Activated T-cell treated with anti-CD3 and anti-CD28 coated beads, Interleukin-2, amount 50 U/mL, for 48 hours (primary cell): ENCODE measurements at regions not wholly inside any gene's neighbourhood (a gene's known extent, or its start where the extent isn't known, plus 50 kb on each side); places are given as distances from the start of the nearest gene placed in this dataset.
A peak's percentile ranks its signal among the peaks of the same experiment; 100 is the strongest.
"Not testable (repeated sequence)": the region's sequence is repeated elsewhere in the genome, so short reads cannot be mapped to it uniquely, and the experiment has no call there.

Experiments used
- DNase-seq, 2 experiments: peaks; one replicate each; pipeline ENCODE4 v3.0.0-alpha.2; 2020

- no peak for DNase-seq
Measured at GRCh38 chr9:15032860-15033259, 122.6 kb upstream of the FREM1 start.

- DNase-seq: no peak
Measured at GRCh38 chr9:15021146-15021545, 110.9 kb upstream of the FREM1 start.

- no peak for DNase-seq
Measured at GRCh38 chr9:15018096-15018637, 107.9 kb upstream of the FREM1 start.

DNA sequence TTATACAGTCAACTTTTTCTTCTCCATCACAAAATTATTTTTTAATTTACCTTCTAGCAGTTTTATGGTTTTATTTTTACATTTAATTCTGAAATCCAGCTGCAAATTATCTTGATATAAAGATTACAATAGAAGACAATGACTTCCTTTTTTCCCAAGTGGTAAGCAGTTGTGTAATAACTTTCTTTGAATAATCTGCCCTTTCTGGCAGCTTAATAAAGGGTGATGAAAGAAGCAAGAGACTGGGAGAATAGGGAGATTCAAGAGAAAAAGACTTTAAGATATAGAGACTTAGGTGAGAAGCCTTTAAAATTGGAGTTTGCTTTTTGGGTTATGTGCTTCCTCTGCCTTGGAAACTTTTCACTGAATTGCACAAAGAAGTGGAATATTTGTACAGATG, 100.4 kb upstream of the FREM1 start:
- DNase-seq: no peak

- no peak for DNase-seq
Measured at GRCh38 chr9:15007698-15008097, 97.5 kb upstream of the FREM1 start.

DNA sequence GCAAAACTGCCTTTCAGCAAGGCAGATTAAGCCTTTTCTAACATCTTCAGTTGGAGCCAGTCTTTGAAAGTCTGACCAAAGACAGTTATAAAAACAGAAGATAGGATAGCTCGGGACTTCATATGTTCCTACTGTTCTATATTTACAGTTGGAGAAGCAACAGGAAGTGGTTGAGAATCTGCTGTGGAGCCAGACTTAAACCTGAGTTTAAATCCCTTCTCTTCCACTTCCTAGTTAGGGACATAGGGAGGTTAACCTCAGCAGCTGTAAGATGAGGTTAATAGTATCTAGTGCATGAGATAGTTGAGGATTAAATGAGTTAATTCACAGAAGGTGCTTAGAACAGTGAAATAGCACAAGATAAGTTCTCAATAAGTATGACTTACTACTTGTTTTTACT, 84.5 kb upstream of the FREM1 start:
- no peak for DNase-seq

DNA sequence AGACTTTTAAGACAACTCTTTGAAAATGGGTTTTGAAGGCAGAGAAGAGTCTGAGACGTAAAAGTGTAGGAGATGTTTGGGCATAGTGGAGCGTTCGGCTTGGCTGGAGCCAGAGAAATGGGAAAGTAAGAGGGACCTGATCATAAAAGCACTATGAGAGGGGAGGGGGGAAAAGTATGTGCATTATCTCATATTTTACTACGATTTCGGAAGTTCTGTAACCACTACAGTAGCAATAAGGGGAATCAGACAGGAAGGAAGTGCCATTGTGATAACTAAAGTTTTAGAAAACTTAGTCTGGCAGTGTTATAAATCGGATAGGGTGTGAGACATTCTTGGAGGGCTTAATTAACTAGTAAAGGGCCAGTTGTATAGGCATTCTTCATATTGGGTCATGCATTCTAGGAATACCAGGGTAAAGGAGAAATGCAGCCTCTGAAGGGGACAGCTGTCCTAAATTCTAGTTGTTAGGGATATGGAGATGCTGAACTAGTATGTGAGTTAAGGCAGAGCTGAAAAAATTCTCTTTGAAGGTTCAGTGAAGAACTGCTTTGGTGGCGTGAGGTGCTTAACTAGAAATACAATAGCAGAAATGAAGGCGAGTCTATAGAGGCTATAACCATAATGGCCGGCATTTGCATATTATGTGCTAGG, 83.8 kb upstream of the FREM1 start:
- no peak for DNase-seq

GRCh38 chr9:14993061-14993800, 83.0 kb upstream of the FREM1 start:
- DNase-seq: peak; percentile 68 to 72

DNA sequence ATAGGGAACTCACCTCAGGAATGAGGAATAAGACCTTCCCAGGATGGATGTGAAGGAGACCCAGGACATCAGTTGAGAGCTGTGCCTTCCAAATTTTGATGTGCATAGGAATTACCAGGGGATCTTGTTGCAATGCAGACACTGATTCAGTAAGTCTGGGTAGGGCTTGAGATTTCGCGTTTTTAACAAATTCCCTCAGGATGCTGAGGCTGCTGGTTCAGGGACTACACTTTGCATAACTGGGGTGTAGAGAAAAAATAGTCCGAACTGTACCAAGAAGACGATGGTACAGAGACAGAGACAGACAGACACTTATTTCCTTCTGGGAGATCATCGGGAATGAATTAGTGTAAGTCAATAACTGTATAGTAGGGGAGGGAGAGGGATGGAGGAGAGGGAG, 82.3 kb upstream of the FREM1 start:
- DNase-seq: no peak

GRCh38 chr9:14992081-14992480, 81.9 kb upstream of the FREM1 start:
- DNase-seq: no peak

- DNase-seq: not testable (repeated sequence)
Measured at GRCh38 chr9:14990647-14991046, 80.4 kb upstream of the FREM1 start.

- DNase-seq: no peak
Measured at GRCh38 chr9:14989811-14990210, 79.6 kb upstream of the FREM1 start.

- not testable (repeated sequence) for DNase-seq
Measured at GRCh38 chr9:14989336-14989735, 79.1 kb upstream of the FREM1 start.

- DNase-seq: no peak
Measured at GRCh38 chr9:14987858-14988257, 77.6 kb upstream of the FREM1 start.

GRCh38 chr9:14985419-14985818, 75.2 kb upstream of the FREM1 start:
- DNase-seq: no peak

GRCh38 chr9:14983599-14983998, 73.4 kb upstream of the FREM1 start:
- DNase-seq: no peak

GRCh38 chr9:14981291-14981950, 71.2 kb upstream of the FREM1 start:
- DNase-seq: no peak

- DNase-seq: no peak
Measured at GRCh38 chr9:14978022-14979000, 68.1 kb upstream of the FREM1 start.

DNA sequence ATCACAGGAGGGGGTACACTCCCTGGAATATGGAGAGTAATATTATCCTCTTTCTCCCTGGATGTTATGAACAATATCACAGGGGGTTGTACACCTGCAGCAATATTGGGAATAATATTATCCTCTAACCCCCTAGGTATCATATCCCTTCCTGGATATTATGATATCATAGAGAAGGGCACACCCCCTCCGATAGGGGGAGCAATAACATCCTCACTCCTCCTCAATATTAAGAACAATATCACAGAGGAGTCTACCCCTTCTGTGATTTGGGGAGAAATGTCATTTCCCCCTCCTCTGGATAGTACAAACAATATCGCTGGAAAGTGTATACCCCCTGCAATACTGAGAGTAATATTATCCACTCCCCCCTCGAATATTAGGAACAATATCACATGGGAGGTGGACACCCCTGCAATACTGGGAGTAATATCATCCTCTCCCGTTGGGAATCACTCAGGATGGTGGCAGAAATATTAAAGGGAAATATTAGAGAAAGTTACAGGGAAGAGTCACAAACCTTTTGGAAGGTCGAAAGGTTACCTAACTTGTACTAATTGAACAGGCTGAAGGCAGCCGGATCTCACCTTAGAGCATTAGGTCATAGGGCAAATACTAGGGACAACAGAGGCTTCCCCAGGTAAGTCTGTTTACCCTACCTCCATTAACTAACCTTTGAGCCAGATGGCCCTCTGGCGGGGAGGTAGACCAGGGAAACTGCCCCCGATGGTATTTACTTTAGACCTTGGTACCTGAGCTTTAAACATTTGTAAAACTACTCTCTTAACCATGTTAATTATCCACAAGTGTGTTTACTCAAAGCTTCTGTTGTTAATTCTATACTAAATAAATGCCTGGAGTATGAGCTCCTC, 57.5 kb upstream of the FREM1 start:
- no peak for DNase-seq

GRCh38 chr9:14962193-14962882, 52.1 kb upstream of the FREM1 start:
- DNase-seq: no peak
